ENCODE measurements at regions not wholly inside any gene's neighbourhood (a gene's known extent, or its start where the extent isn't known, plus 50 kb on each side); places are given as distances from the start of the nearest gene placed in this dataset.

GRCh38 chr5:153084511-153084910, 406.0 kb upstream of the GRIA1 start:
- CTCF ChIA-PET: no interaction called here
- WGBS (ENCODE audit: insufficient coverage): 83% methylated on average over 1 of the region's 3 CpGs
- ATAC-seq (ENCODE audit: low read depth): no peak

GRCh38 chr5:153086486-153086885, 404.0 kb upstream of the GRIA1 start:
- H2AFZ ChIP-seq (ENCODE audit: insufficient read depth, low read depth, low read length, poor library complexity, severe bottlenecking): no peak overlapping the region
- H4K20me1 ChIP-seq (ENCODE audit: control insufficient read depth, insufficient read depth, low read length, poor library complexity, severe bottlenecking): no peaks in the 10 kb centered on the region
- no peaks in the 10 kb centered on the region for H3K27me3 ChIP-seq (replicated peaks in 1 of 4; ENCODE audit: control extremely low read depth in 1 of 4, control insufficient read depth in 3 of 4, insufficient read depth in 4 of 4, low read length in 3 of 4)
- Mint-ChIP-seq H3K4me1 (no peaks in the 10 kb centered on the region), H3K9me3 (ENCODE audit: insufficient read depth) (no peaks in the 10 kb centered on the region), H3K27ac (no peak overlapping the region), H3K27me3 (no peaks in the 10 kb centered on the region), H3K4me3 (no peak overlapping the region)
- no peak overlapping the region for H3K9ac ChIP-seq (ENCODE audit: low read length)
- TF ChIP-seq CTCF (IDR thresholded peaks at IDR 0.05) (no peak), EZH2 (IDR thresholded peaks at IDR 0.05; ENCODE audit: borderline replicate concordance, insufficient read depth, low read depth, low read length, poor library complexity, severe bottlenecking) (no peak)
- ATAC-seq (ENCODE audit: low read depth) (no peak), DNase-seq (no peak)
- POLR2A ChIA-PET: no interaction called here
- H3K27ac ChIP-seq (ENCODE audit: low read length in 2 of 2): no peak overlapping the region
- no CpG with 5 or more reads among the region's 2 CpGs for WGBS (ENCODE audit: insufficient coverage)
- no peaks in the 10 kb centered on the region for H3K4me1 ChIP-seq (ENCODE audit: control insufficient read depth in 2 of 2, insufficient read depth in 2 of 2, low read length in 2 of 2)
- CTCF ChIA-PET: no interaction called here
- no peaks in the 10 kb centered on the region for H3K79me2 ChIP-seq (ENCODE audit: control insufficient read depth, insufficient read depth, low read length)
- H3K9me3 ChIP-seq (ENCODE audit: control extremely low read depth in 1 of 3, control insufficient read depth in 2 of 3, insufficient read depth in 1 of 3, low read length in 2 of 3): no peaks in the 10 kb centered on the region
- H3K4me3 ChIP-seq (ENCODE audit: control extremely low read depth in 1 of 5, extremely low read depth in 1 of 5, insufficient read depth in 1 of 5, low read depth in 2 of 5, low read length in 4 of 5): no peak overlapping the region
- H3K4me2 ChIP-seq (replicated peaks; ENCODE audit: low read depth, low read length, poor library complexity, severe bottlenecking): no peak overlapping the region
- intact Hi-C loops (cut with micrococcal nuclease): no loop called here
- H3K36me3 ChIP-seq (replicated peaks in 1 of 2; ENCODE audit: control extremely low read depth in 1 of 2, control insufficient read depth in 1 of 2, extremely low read depth in 1 of 2, insufficient read depth in 2 of 2, low read length in 1 of 2): no peaks in the 10 kb centered on the region

More at GRCh38 chr5:153084511-153084910, 406.0 kb upstream of the GRIA1 start:
- H3K9me3 Mint-ChIP-seq (ENCODE audit: insufficient read depth): no peaks in the 10 kb centered on the region
- Histone ChIP-seq H4K20me1 (ENCODE audit: control insufficient read depth, insufficient read depth, low read length, poor library complexity, severe bottlenecking) (no peaks in the 10 kb centered on the region), H3K79me2 (ENCODE audit: control insufficient read depth, insufficient read depth, low read length) (no peaks in the 10 kb centered on the region), H3K27ac (ENCODE audit: low read length in 2 of 2) (no peak overlapping the region), H3K9ac (ENCODE audit: low read length) (no peak overlapping the region), H3K4me2 (replicated peaks; ENCODE audit: low read depth, low read length, poor library complexity, severe bottlenecking) (no peak overlapping the region), H3K27me3 (replicated peaks in 1 of 4; ENCODE audit: control extremely low read depth in 1 of 4, control insufficient read depth in 3 of 4, insufficient read depth in 4 of 4, low read length in 3 of 4) (no peaks in the 10 kb centered on the region), H3K9me3 (ENCODE audit: control extremely low read depth in 1 of 3, control insufficient read depth in 2 of 3, insufficient read depth in 1 of 3, low read length in 2 of 3) (no peaks in the 10 kb centered on the region), H3K4me3 (ENCODE audit: control extremely low read depth in 1 of 5, extremely low read depth in 1 of 5, insufficient read depth in 1 of 5, low read depth in 2 of 5, low read length in 4 of 5) (no peak overlapping the region), H3K4me1 (ENCODE audit: control insufficient read depth in 2 of 2, insufficient read depth in 2 of 2, low read length in 2 of 2) (no peaks in the 10 kb centered on the region), H3K36me3 (replicated peaks in 1 of 2; ENCODE audit: control extremely low read depth in 1 of 2, control insufficient read depth in 1 of 2, extremely low read depth in 1 of 2, insufficient read depth in 2 of 2, low read length in 1 of 2) (no peaks in the 10 kb centered on the region), H2AFZ (ENCODE audit: insufficient read depth, low read depth, low read length, poor library complexity, severe bottlenecking) (no peak overlapping the region)
- DNase-seq: no peak
- TF ChIP-seq CTCF (IDR thresholded peaks at IDR 0.05) (no peak), EZH2 (IDR thresholded peaks at IDR 0.05; ENCODE audit: borderline replicate concordance, insufficient read depth, low read depth, low read length, poor library complexity, severe bottlenecking) (no peak)
- intact Hi-C loops (cut with micrococcal nuclease): no loop called here
- no peaks in the 10 kb centered on the region for H3K27me3 Mint-ChIP-seq
- H3K4me3 Mint-ChIP-seq: no peak overlapping the region
- H3K4me1 Mint-ChIP-seq: no peaks in the 10 kb centered on the region
- no peak overlapping the region for H3K27ac Mint-ChIP-seq
- POLR2A ChIA-PET: no interaction called here
